H9 (cell line): ENCODE measurements at regions not wholly inside any gene's neighbourhood (a gene's known extent, or its start where the extent isn't known, plus 50 kb on each side); places are given as distances from the start of the nearest gene placed in this dataset.
"Not testable (repeated sequence)": the region's sequence is repeated elsewhere in the genome, so short reads cannot be mapped to it uniquely, and the experiment has no call there.

Experiments
- DNase-seq: peaks from one replicate; pipeline ENCODE4 v3.0.0-alpha.2; 2017
- H2AFZ ChIP-seq: one replicate; pipeline ENCODE4 v1.6.1; 2013; ENCODE audit warnings: mild to moderate bottlenecking, low read length, control low read depth, moderate library complexity
- H2AK5ac ChIP-seq: 2 replicates; pipeline ENCODE4 v1.6.1; 2013; ENCODE audit warnings: low read length, control low read depth, mixed read lengths; ENCODE audit not compliant: insufficient read length
- H2BK120ac ChIP-seq: one replicate; pipeline ENCODE4 v1.6.1; 2013; ENCODE audit warnings: low read depth, mild to moderate bottlenecking, low read length, control low read depth, inconsistent platforms; ENCODE audit not compliant: poor library complexity, severe bottlenecking
- H2BK12ac ChIP-seq: 2 replicates; pipeline ENCODE4 v1.6.1; 2013; ENCODE audit warnings: low read length, control low read depth, mixed read lengths, low read depth; ENCODE audit not compliant: insufficient read length
- H2BK15ac ChIP-seq: 2 replicates; pipeline ENCODE4 v1.6.1; 2013; ENCODE audit warnings: low read depth, low read length, control low read depth
- H2BK20ac ChIP-seq: one replicate; pipeline ENCODE4 v1.6.1; 2013; ENCODE audit warnings: low read depth, mild to moderate bottlenecking, low read length, control low read depth, inconsistent platforms; ENCODE audit not compliant: poor library complexity, severe bottlenecking
- H2BK5ac ChIP-seq: 2 replicates; pipeline ENCODE4 v1.6.1; 2013; ENCODE audit warnings: low read length, control low read depth, mixed read lengths; ENCODE audit not compliant: insufficient read length
- H3K14ac ChIP-seq: 2 replicates; pipeline ENCODE4 v1.6.1; 2013; ENCODE audit warnings: low read length, control low read depth; ENCODE audit not compliant: insufficient read depth
- H3K18ac ChIP-seq: 2 replicates; pipeline ENCODE4 v1.6.1; 2013; ENCODE audit warnings: low read depth, mild to moderate bottlenecking, mixed read lengths, low read length, control low read depth; ENCODE audit not compliant: insufficient read length
- H3K23ac ChIP-seq: 2 replicates; pipeline ENCODE4 v1.6.1; 2013; ENCODE audit warnings: low read length, control low read depth, mixed read lengths, low read depth; ENCODE audit not compliant: insufficient read length
- H3K23me2 ChIP-seq: 2 replicates; pipeline ENCODE4 v1.6.1; 2013; ENCODE audit warnings: low read depth, mild to moderate bottlenecking, mixed read lengths, low read length, control low read depth; ENCODE audit not compliant: insufficient read length, poor library complexity, severe bottlenecking
- H3K27ac ChIP-seq: 2 replicates; pipeline ENCODE4 v1.5.1; 2013; ENCODE audit warnings: low read length, control low read depth, mixed read lengths, low read depth; ENCODE audit not compliant: insufficient read length
- H3K27me3 ChIP-seq: 2 replicates; pipeline ENCODE4 v1.6.1; 2013; ENCODE audit warnings: low read length, control low read depth, inconsistent platforms; ENCODE audit not compliant: insufficient read depth
- H3K4ac ChIP-seq: 2 replicates; pipeline ENCODE4 v1.6.1; 2013; ENCODE audit warnings: low read depth, mild to moderate bottlenecking, control low read depth, inconsistent platforms, low read length, moderate library complexity
- H3K4me1 ChIP-seq: 2 replicates; pipeline ENCODE4 v1.6.1; 2013; ENCODE audit warnings: low read length, control low read depth, inconsistent platforms; ENCODE audit not compliant: insufficient read depth
- H3K4me2 ChIP-seq: 2 replicates; pipeline ENCODE4 v1.6.1; 2013; ENCODE audit warnings: low read length, control low read depth, mixed read lengths; ENCODE audit not compliant: insufficient read length, insufficient read depth
- H3K56ac ChIP-seq: 2 replicates; pipeline ENCODE4 v1.6.1; 2013; ENCODE audit warnings: low read depth, mild to moderate bottlenecking, mixed read lengths, low read length, control low read depth; ENCODE audit not compliant: insufficient read length
- H3K79me1 ChIP-seq: 2 replicates; pipeline ENCODE4 v1.6.1; 2013; ENCODE audit warnings: low read depth, mild to moderate bottlenecking, moderate library complexity, low read length, control low read depth, inconsistent platforms; ENCODE audit not compliant: insufficient read depth, poor library complexity, severe bottlenecking
- H3K79me2 ChIP-seq: 2 replicates; pipeline ENCODE4 v1.6.1; 2013; ENCODE audit warnings: low read length, control low read depth, inconsistent platforms; ENCODE audit not compliant: insufficient read depth
- H3K9ac ChIP-seq: 2 replicates; pipeline ENCODE4 v1.6.1; 2013; ENCODE audit warnings: low read length, control low read depth, mixed read lengths; ENCODE audit not compliant: insufficient read length; ENCODE audit errors: extremely low read depth
- H3K9me3 ChIP-seq: one replicate; pipeline ENCODE4 v1.6.1; 2013; ENCODE audit warnings: low read depth, low read length, inconsistent platforms; ENCODE audit not compliant: control insufficient read depth
- H3T11ph ChIP-seq: one replicate; pipeline ENCODE4 v1.6.1; 2013; ENCODE audit warnings: mild to moderate bottlenecking, low read length, control low read depth, inconsistent platforms
- H4K20me1 ChIP-seq: one replicate; pipeline ENCODE4 v1.6.1; 2013; ENCODE audit not compliant: control insufficient read depth, insufficient read length, insufficient read depth
- H4K5ac ChIP-seq: 2 replicates; pipeline ENCODE4 v1.6.1; 2013; ENCODE audit warnings: low read depth, mild to moderate bottlenecking, mixed read lengths, low read length, control low read depth; ENCODE audit not compliant: insufficient read length
- H4K8ac ChIP-seq: replicated peaks from 2 replicates; pipeline ENCODE4 v1.6.1; 2013; ENCODE audit warnings: low read length, control low read depth, mixed read lengths, low read depth; ENCODE audit not compliant: insufficient read length
- H4K91ac ChIP-seq: 2 replicates; pipeline ENCODE4 v1.6.1; 2013; ENCODE audit warnings: low read depth, mild to moderate bottlenecking, moderate library complexity, mixed read lengths, low read length, control low read depth; ENCODE audit not compliant: insufficient read length
- H3K27ac Mint-ChIP-seq, 3 experiments: 2 replicates in 2 of 3; 3 replicates in 1 of 3; pipeline ENCODE4 v1.8.0; 2020 to 2021; ENCODE audit warnings: mixed read lengths in 3 of 3, mild to moderate bottlenecking in 1 of 3, moderate library complexity in 1 of 3
- H3K27me3 Mint-ChIP-seq: 2 replicates; pipeline ENCODE4 v1.8.0; 2021; ENCODE audit warnings: low read depth, mild to moderate bottlenecking, moderate library complexity, mixed read lengths
- H3K36me3 Mint-ChIP-seq, 3 experiments: 2 replicates in 2 of 3; 3 replicates in 1 of 3; pipeline ENCODE4 v1.8.0; 2020 to 2021; ENCODE audit warnings: low read depth in 3 of 3, mixed read lengths in 3 of 3; ENCODE audit not compliant: insufficient read depth in 1 of 3
- H3K4me1 Mint-ChIP-seq, 2 experiments: 2 replicates each; pipeline ENCODE4 v1.8.0; 2020; ENCODE audit warnings: mixed read lengths in 2 of 2
- H3K4me3 Mint-ChIP-seq, 2 experiments: 2 replicates in 1 of 2; 3 replicates in 1 of 2; pipeline ENCODE4 v1.8.0; 2020 to 2021; ENCODE audit warnings: mild to moderate bottlenecking in 2 of 2, mixed read lengths in 2 of 2, moderate library complexity in 1 of 2
- H3K9me3 Mint-ChIP-seq, 2 experiments: 2 replicates in 1 of 2; 3 replicates in 1 of 2; pipeline ENCODE4 v1.8.0; 2020; ENCODE audit warnings: mild to moderate bottlenecking in 2 of 2, mixed read lengths in 2 of 2, moderate library complexity in 1 of 2
- CTCF ChIP-seq: fragments of 200-600 bp; sonication (generic); conservative IDR thresholded peaks from 3 replicates; pipeline ENCODE4 v1.8.0; 2021; ENCODE audit warnings: antibody characterized with exemption, mild to moderate bottlenecking
- WGBS: extraction: QIAGEN DNeasy Blood & Tissue Kit; methylation state at CpG from one replicate; pipeline ENCODE4 v1.1.7; 2013; ENCODE audit warnings: missing lambda C conversion rate, low lambda C conversion rate, mixed read lengths; ENCODE audit not compliant: insufficient read length; ENCODE audit errors: extremely low coverage; 5-methylcytosine and 5-hydroxymethylcytosine counted together

GRCh38 chr9:7554699-7555098 is 244.9 kb downstream of the DMAC1 start:
- Histone ChIP-seq H3K4me2 (no peak overlapping the region), H4K5ac (no peak overlapping the region), H3K79me2 (no peaks in the 10 kb centered on the region), H3K18ac (no peak overlapping the region), H3K79me1 (no peaks in the 10 kb centered on the region), H4K8ac (no peak overlapping the region), H2BK15ac (no peak overlapping the region), H2AK5ac (no peak overlapping the region), H2BK12ac (no peak overlapping the region), H3K56ac (no peak overlapping the region), H3K4me1 (no peaks in the 10 kb centered on the region), H3T11ph (no peak overlapping the region), H3K9me3 (no peaks in the 10 kb centered on the region), H3K14ac (no peak overlapping the region), H2AFZ (no peak overlapping the region), H4K91ac (no peak overlapping the region), H2BK120ac (no peak overlapping the region), H3K23ac (no peak overlapping the region), H3K23me2 (no peaks in the 10 kb centered on the region), H2BK20ac (no peak overlapping the region), H3K27ac (no peak overlapping the region), H3K4ac (no peak overlapping the region), H3K27me3 (no peaks in the 10 kb centered on the region), H3K9ac (no peak overlapping the region), H4K20me1 (no peaks in the 10 kb centered on the region), H2BK5ac (no peak overlapping the region)
- TF ChIP-seq CTCF: no peak
- Mint-ChIP-seq H3K27me3 (no peaks in the 10 kb centered on the region), H3K4me3 (no peak overlapping the region), H3K27ac (no peak overlapping the region), H3K4me1 (peaks cover 0 to 4% of the 10 kb centered on the region in 2 experiments; a peak in 2 of 4 replicates), H3K36me3 (no peaks in the 10 kb centered on the region), H3K9me3 (no peaks in the 10 kb centered on the region)
- DNase-seq: no peak
- WGBS: no CpG with 5 or more reads among the region's 2 CpGs

- H3K27me3 ChIP-seq, H3K27me3 Mint-ChIP-seq, H3K18ac ChIP-seq, H3K4ac ChIP-seq, H3K9me3 Mint-ChIP-seq, H4K5ac ChIP-seq, H3K14ac ChIP-seq, H3K27ac ChIP-seq, H3K56ac ChIP-seq, H2BK120ac ChIP-seq, H3K79me1 ChIP-seq, H3K9ac ChIP-seq, H3T11ph ChIP-seq, H2AFZ ChIP-seq, H3K4me3 Mint-ChIP-seq, H3K79me2 ChIP-seq, H4K91ac ChIP-seq, H3K27ac Mint-ChIP-seq, H4K20me1 ChIP-seq, H3K9me3 ChIP-seq, H2AK5ac ChIP-seq, H2BK15ac ChIP-seq, H3K36me3 Mint-ChIP-seq, H2BK20ac ChIP-seq, H3K23me2 ChIP-seq, H2BK12ac ChIP-seq, H3K4me2 ChIP-seq, H3K4me1 ChIP-seq, DNase-seq, H4K8ac ChIP-seq, H3K23ac ChIP-seq, H2BK5ac ChIP-seq: not testable (repeated sequence)
- no CpG with 5 or more reads among the region's 1 CpG for WGBS
- peaks cover 13 to 19% of the 10 kb centered on the region in 2 experiments for H3K4me1 Mint-ChIP-seq
Observed at GRCh38 chr9:7552706-7553105, 246.9 kb downstream of the DMAC1 start.
